IMR-90 (cell line): ENCODE measurements at regions not wholly inside any gene's neighbourhood (a gene's known extent, or its start where the extent isn't known, plus 50 kb on each side); places are given as distances from the start of the nearest gene placed in this dataset.

Experiments
- CTCF ChIP-seq: conservative IDR thresholded peaks from 2 replicates; pipeline ENCODE4 v1.5.1; 2012; ENCODE audit warnings: mild to moderate bottlenecking, low read depth, low read length, improper control_type of control experiment
- MAZ ChIP-seq: IDR thresholded peaks from 2 replicates; pipeline ENCODE4 v1.6.1; 2012; ENCODE audit warnings: low read depth, mild to moderate bottlenecking, low read length, improper control_type of control experiment, moderate library complexity, borderline replicate concordance
- POLR2A ChIP-seq: IDR thresholded peaks from 2 replicates; pipeline ENCODE4 v1.6.1; 2012; ENCODE audit warnings: mild to moderate bottlenecking, low read depth, low read length
- RAD21 ChIP-seq: IDR thresholded peaks from 2 replicates; pipeline ENCODE4 v1.6.1; 2012; ENCODE audit warnings: low read length, improper control_type of control experiment
- RCOR1 ChIP-seq: IDR thresholded peaks from 2 replicates; pipeline ENCODE4 v1.6.1; 2012; ENCODE audit warnings: mild to moderate bottlenecking, low read length, improper control_type of control experiment; ENCODE audit not compliant: insufficient replicate concordance

- no peak for TF ChIP-seq CTCF
- no peak for TF ChIP-seq RCOR1
- TF ChIP-seq RAD21: no peak
- TF ChIP-seq POLR2A: no peak
- TF ChIP-seq MAZ: no peak
Observed at GRCh38 chr2:217231724-217232123, 371.9 kb upstream of the TNP1 start.
